ENCODE measurements at regions not wholly inside any gene's neighbourhood (a gene's known extent, or its start where the extent isn't known, plus 50 kb on each side); places are given as distances from the start of the nearest gene placed in this dataset.
"Not testable (repeated sequence)": the region's sequence is repeated elsewhere in the genome, so short reads cannot be mapped to it uniquely, and the experiment has no call there.

GRCh38 chr4:188377816-188378215 is 238.6 kb downstream of the TRIML1 start:
- DNase-seq (ENCODE audit: low read depth) = no peak

GRCh38 chr4:188383180-188383579 is 243.9 kb downstream of the TRIML1 start:
- DNase-seq (ENCODE audit: low read depth) = no peak

GRCh38 chr4:188387179-188387791 is 248.0 kb downstream of the TRIML1 start:
- no peak for DNase-seq (ENCODE audit: low read depth)

- not testable (repeated sequence) for DNase-seq (ENCODE audit: low read depth)
These were observed 252.1 kb downstream of the TRIML1 start for GRCh38 chr4:188391349-188391748.

- no peak for DNase-seq (ENCODE audit: low read depth)
These were observed 256.8 kb downstream of the TRIML1 start for GRCh38 chr4:188396037-188396436.

GRCh38 chr4:188399834-188400233 is 260.6 kb downstream of the TRIML1 start:
- no peak for DNase-seq (ENCODE audit: low read depth)

GRCh38 chr4:188400451-188400850 is 261.2 kb downstream of the TRIML1 start:
- DNase-seq (ENCODE audit: low read depth) = no peak

- no peak for DNase-seq (ENCODE audit: low read depth)
These were observed 264.0 kb downstream of the TRIML1 start for GRCh38 chr4:188403272-188403671.

GRCh38 chr4:188405071-188405835 is 266.0 kb downstream of the TRIML1 start:
- not testable (repeated sequence) for DNase-seq (ENCODE audit: low read depth)

- DNase-seq (ENCODE audit: low read depth) = no peak
These were observed 269.2 kb downstream of the TRIML1 start for GRCh38 chr4:188408244-188409030.

GRCh38 chr4:188409851-188410250 is 270.6 kb downstream of the TRIML1 start:
- DNase-seq (ENCODE audit: low read depth) = no peak

GRCh38 chr4:188411805-188412204 is 272.6 kb downstream of the TRIML1 start:
- DNase-seq (ENCODE audit: low read depth) = no peak

GRCh38 chr4:188412499-188412898 is 273.3 kb downstream of the TRIML1 start:
- no peak for DNase-seq (ENCODE audit: low read depth)

GRCh38 chr4:188414441-188414840 is 275.2 kb downstream of the TRIML1 start:
- no peak for DNase-seq (ENCODE audit: low read depth)

GRCh38 chr4:188417181-188417580 is 277.9 kb downstream of the TRIML1 start:
- DNase-seq (ENCODE audit: low read depth) = no peak

- no peak for DNase-seq (ENCODE audit: low read depth)
These were observed 283.8 kb downstream of the TRIML1 start for GRCh38 chr4:188423039-188423438.

GRCh38 chr4:188428935-188429334 is 289.7 kb downstream of the TRIML1 start:
- DNase-seq (ENCODE audit: low read depth) = no peak

- no peak for DNase-seq (ENCODE audit: low read depth)
These were observed 290.7 kb downstream of the TRIML1 start for GRCh38 chr4:188429965-188430364.

- DNase-seq (ENCODE audit: low read depth) = no peak
These were observed 291.1 kb downstream of the TRIML1 start for GRCh38 chr4:188430384-188430783.

- no peak for DNase-seq (ENCODE audit: low read depth)
These were observed 293.1 kb downstream of the TRIML1 start for GRCh38 chr4:188432328-188432727.

GRCh38 chr4:188433741-188434315 is 294.6 kb downstream of the TRIML1 start:
- no peak for DNase-seq (ENCODE audit: low read depth)

- DNase-seq (ENCODE audit: low read depth) = no peak
These were observed 295.4 kb downstream of the TRIML1 start for GRCh38 chr4:188434643-188435042.

GRCh38 chr4:188435381-188435780 is 296.1 kb downstream of the TRIML1 start:
- DNase-seq (ENCODE audit: low read depth) = no peak

Measured in activated T-cell treated with anti-CD3 and anti-CD28 coated beads for 48 hours (primary cell).